WTC11 (cell line): ENCODE measurements at regions not wholly inside any gene's neighbourhood (a gene's known extent, or its start where the extent isn't known, plus 50 kb on each side); places are given as distances from the start of the nearest gene placed in this dataset.

Experiments
- ATAC-seq: fragments of 200-7000 bp; cut with Tn5 transposase; 2 replicates; pipeline ENCODE4 v1.10.0; 2021; ENCODE audit warnings: mild to moderate bottlenecking, moderate library complexity
- CTCF ChIA-PET: fragments of 300-600 bp; sonication (Branson Sonifier 250); formaldehyde crosslinking; loops from one replicate; lab custom pipeline; 2021; ENCODE audit warnings: antibody characterized with exemption; lab: Charles Lee
- POLR2A ChIA-PET: fragments of 350-600 bp; sonication (Branson Sonifier 250); formaldehyde crosslinking; loops from one replicate; lab custom pipeline; 2021; ENCODE audit warnings: antibody characterized with exemption; lab: Charles Lee
- DNase-seq: peaks from one replicate; pipeline ENCODE4 v3.0.0; 2021; ENCODE audit warnings: low spot score
- H3K27ac Mint-ChIP-seq: 2 replicates; pipeline ENCODE4 v1.8.0; 2021; ENCODE audit warnings: mixed read lengths
- H3K27me3 Mint-ChIP-seq: 2 replicates; pipeline ENCODE4 v1.8.0; 2021; ENCODE audit warnings: low read depth, mild to moderate bottlenecking, moderate library complexity, mixed read lengths
- H3K36me3 Mint-ChIP-seq: 2 replicates; pipeline ENCODE4 v1.8.0; 2021; ENCODE audit warnings: mixed read lengths
- H3K4me1 Mint-ChIP-seq: 2 replicates; pipeline ENCODE4 v1.8.0; 2022; ENCODE audit warnings: mixed read lengths
- H3K4me3 Mint-ChIP-seq: 2 replicates; pipeline ENCODE4 v1.8.0; 2021; ENCODE audit warnings: mild to moderate bottlenecking, moderate library complexity, mixed read lengths
- H3K9me3 Mint-ChIP-seq: 2 replicates; pipeline ENCODE4 v1.8.0; 2021; ENCODE audit warnings: mixed read lengths
- ATF6 ChIP-seq: sonication (generic); formaldehyde crosslinking; IDR thresholded peaks from 2 replicates; pipeline ENCODE4 v1.8.1; 2023; ENCODE audit warnings: mild to moderate bottlenecking, missing genetic modification reagents
- FOXJ3 ChIP-seq: sonication (generic); formaldehyde crosslinking; IDR thresholded peaks from 2 replicates; pipeline ENCODE4 v1.9.0; 2021; ENCODE audit warnings: missing genetic modification reagents, mild to moderate bottlenecking, borderline replicate concordance
- GABPB1 ChIP-seq: sonication (generic); formaldehyde crosslinking; IDR thresholded peaks from 2 replicates; pipeline ENCODE4 v1.8.1; 2023; ENCODE audit warnings: mild to moderate bottlenecking, missing genetic modification reagents
- HMGA2 ChIP-seq: fragments of 250-450 bp; sonication (Bioruptor Pico); IDR thresholded peaks from 2 replicates; pipeline ENCODE4 v1.4.0; 2021; ENCODE audit warnings: mild to moderate bottlenecking, moderate library complexity
- HMGXB4 ChIP-seq: sonication (generic); formaldehyde crosslinking; IDR thresholded peaks from 2 replicates; pipeline ENCODE4 v1.8.1; 2023; ENCODE audit warnings: mild to moderate bottlenecking, moderate library complexity, missing genetic modification reagents
- IRF2 ChIP-seq: sonication (generic); formaldehyde crosslinking; IDR thresholded peaks from 2 replicates; pipeline ENCODE4 v1.8.0; 2022; ENCODE audit warnings: low read depth, missing genetic modification reagents, borderline replicate concordance
- MAX ChIP-seq: sonication (generic); formaldehyde crosslinking; IDR thresholded peaks from 2 replicates; pipeline ENCODE4 v1.8.0; 2022; ENCODE audit warnings: mild to moderate bottlenecking, missing genetic modification reagents
- NR1H2 ChIP-seq: sonication (generic); formaldehyde crosslinking; IDR thresholded peaks from 2 replicates; pipeline ENCODE4 v1.9.0; 2021; ENCODE audit warnings: mild to moderate bottlenecking, moderate library complexity, missing genetic modification reagents
- NR2C2 ChIP-seq: sonication (generic); formaldehyde crosslinking; IDR thresholded peaks from 2 replicates; pipeline ENCODE4 v1.8.0; 2022; ENCODE audit warnings: mild to moderate bottlenecking, missing genetic modification reagents
- OVOL2 ChIP-seq: fragments of 250-450 bp; sonication (Bioruptor Pico); IDR thresholded peaks from 2 replicates; pipeline ENCODE4 v1.9.0; 2021; ENCODE audit warnings: mild to moderate bottlenecking, borderline replicate concordance
- PRDM15 ChIP-seq: sonication (generic); formaldehyde crosslinking; IDR thresholded peaks from 2 replicates; pipeline ENCODE4 v1.8.0; 2022; ENCODE audit warnings: missing genetic modification reagents
- RELA ChIP-seq: sonication (generic); formaldehyde crosslinking; IDR thresholded peaks from 2 replicates; pipeline ENCODE4 v1.8.1; 2022; ENCODE audit warnings: missing genetic modification reagents, mild to moderate bottlenecking, borderline replicate concordance
- SMAD4 ChIP-seq: sonication (generic); formaldehyde crosslinking; IDR thresholded peaks from 2 replicates; pipeline ENCODE4 v1.8.0; 2022; ENCODE audit warnings: mild to moderate bottlenecking, missing genetic modification reagents
- USF1 ChIP-seq: sonication (generic); formaldehyde crosslinking; IDR thresholded peaks from 2 replicates; pipeline ENCODE4 v1.8.0; 2022; ENCODE audit warnings: mild to moderate bottlenecking, missing genetic modification reagents
- USF2 ChIP-seq: sonication (generic); formaldehyde crosslinking; IDR thresholded peaks from 2 replicates; pipeline ENCODE4 v1.8.1; 2023; ENCODE audit warnings: mild to moderate bottlenecking, missing genetic modification reagents, moderate library complexity
- ZNF138 ChIP-seq: sonication (generic); formaldehyde crosslinking; conservative IDR thresholded peaks from 2 replicates; pipeline ENCODE4 v1.8.1; 2022; ENCODE audit warnings: mild to moderate bottlenecking, moderate library complexity, missing genetic modification reagents
- ZNF232 ChIP-seq: sonication (generic); formaldehyde crosslinking; IDR thresholded peaks from 2 replicates; pipeline ENCODE4 v1.8.0; 2022; ENCODE audit warnings: mild to moderate bottlenecking, missing genetic modification reagents
- ZNF263 ChIP-seq: sonication (generic); formaldehyde crosslinking; IDR thresholded peaks from 2 replicates; pipeline ENCODE4 v1.8.1; 2022; ENCODE audit warnings: low read depth, mild to moderate bottlenecking, moderate library complexity, missing genetic modification reagents
- ZNF425 ChIP-seq: fragments of 250-450 bp; sonication (Bioruptor Pico); conservative IDR thresholded peaks from 2 replicates; pipeline ENCODE4 v1.9.0; 2021; ENCODE audit warnings: mild to moderate bottlenecking

- Mint-ChIP-seq H3K36me3 (no peaks in the 10 kb centered on the region; the same call in 1 of the 2 replicates), H3K4me3 (no peak overlapping the region), H3K4me1 (peaks cover 7% of the 10 kb centered on the region), H3K27me3 (no peaks in the 10 kb centered on the region; the same call in 1 of the 2 replicates), H3K9me3 (peaks cover 12% of the 10 kb centered on the region), H3K27ac (no peak overlapping the region; the same call in 1 of the 2 replicates)
- ATAC-seq, result no peak
- no peak for DNase-seq
- TF ChIP-seq PRDM15 (CRISPR knock-in tag), result no peak
- TF ChIP-seq ZNF425 (CRISPR knock-in tag), result no peak
- no peak for TF ChIP-seq MAX
- no peak for TF ChIP-seq ATF6 (CRISPR knock-in tag)
- no peak for TF ChIP-seq USF1
- no peak for TF ChIP-seq RELA (CRISPR knock-in tag)
- no peak for TF ChIP-seq ZNF263
- TF ChIP-seq NR1H2, result no peak
- TF ChIP-seq FOXJ3 (CRISPR knock-in tag), result no peak
- TF ChIP-seq ZNF232 (CRISPR knock-in tag), result no peak
- TF ChIP-seq ZNF138, result no peak
- TF ChIP-seq NR2C2, result no peak
- TF ChIP-seq USF2 (CRISPR knock-in tag), result no peak
- TF ChIP-seq HMGXB4 (CRISPR knock-in tag), result no peak
- TF ChIP-seq IRF2 (CRISPR knock-in tag), result no peak
- TF ChIP-seq OVOL2 (CRISPR knock-in tag), result no peak
- TF ChIP-seq GABPB1, result no peak
- TF ChIP-seq SMAD4 (CRISPR knock-in tag), result no peak
- no peak for TF ChIP-seq HMGA2 (CRISPR knock-in tag)
- POLR2A ChIA-PET, result no interaction called here
- CTCF ChIA-PET, result no interaction called here
These were observed 234.5 kb downstream of the VAPA start for GRCh38 chr18:10148189-10148929.
